ENCODE measurements at regions not wholly inside any gene's neighbourhood (a gene's known extent, or its start where the extent isn't known, plus 50 kb on each side); places are given as distances from the start of the nearest gene placed in this dataset.

GRCh38 chr2:59174536-59175243, 933.6 kb upstream of the FANCL start:
- no peaks in the 10 kb centered on the region for H3K79me2 ChIP-seq (replicated peaks; ENCODE audit: insufficient read depth, low read length)
- no peaks in the 10 kb centered on the region for H4K20me1 ChIP-seq (ENCODE audit: insufficient read depth)
- no peaks in the 10 kb centered on the region for H3K27me3 ChIP-seq (ENCODE audit: insufficient read depth, low read depth, low read length)
- TF ChIP-seq, protein P1, sequence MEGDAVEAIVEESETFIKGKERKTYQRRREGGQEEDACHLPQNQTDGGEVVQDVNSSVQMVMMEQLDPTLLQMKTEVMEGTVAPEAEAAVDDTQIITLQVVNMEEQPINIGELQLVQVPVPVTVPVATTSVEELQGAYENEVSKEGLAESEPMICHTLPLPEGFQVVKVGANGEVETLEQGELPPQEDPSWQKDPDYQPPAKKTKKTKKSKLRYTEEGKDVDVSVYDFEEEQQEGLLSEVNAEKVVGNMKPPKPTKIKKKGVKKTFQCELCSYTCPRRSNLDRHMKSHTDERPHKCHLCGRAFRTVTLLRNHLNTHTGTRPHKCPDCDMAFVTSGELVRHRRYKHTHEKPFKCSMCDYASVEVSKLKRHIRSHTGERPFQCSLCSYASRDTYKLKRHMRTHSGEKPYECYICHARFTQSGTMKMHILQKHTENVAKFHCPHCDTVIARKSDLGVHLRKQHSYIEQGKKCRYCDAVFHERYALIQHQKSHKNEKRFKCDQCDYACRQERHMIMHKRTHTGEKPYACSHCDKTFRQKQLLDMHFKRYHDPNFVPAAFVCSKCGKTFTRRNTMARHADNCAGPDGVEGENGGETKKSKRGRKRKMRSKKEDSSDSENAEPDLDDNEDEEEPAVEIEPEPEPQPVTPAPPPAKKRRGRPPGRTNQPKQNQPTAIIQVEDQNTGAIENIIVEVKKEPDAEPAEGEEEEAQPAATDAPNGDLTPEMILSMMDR (IDR thresholded peaks at IDR 0.05; ENCODE audit: poor library complexity, severe bottlenecking): no peak
- TF ChIP-seq SMC3 (conservative IDR thresholded peaks at IDR 0.05; ENCODE audit: poor library complexity) (no peak), POLR2AphosphoS5 (IDR thresholded peaks at IDR 0.05) (no peak), TAF1 (IDR thresholded peaks at IDR 0.05; ENCODE audit: low read depth) (no peak), MXI1 (conservative IDR thresholded peaks at IDR 0.05; ENCODE audit: poor library complexity, severe bottlenecking) (no peak), RAD21 (conservative IDR thresholded peaks at IDR 0.05) (no peak), REST (IDR thresholded peaks at IDR 0.05; ENCODE audit: borderline replicate concordance) (no peak)
- H3K27ac ChIP-seq (ENCODE audit: low read length): no peak overlapping the region
- H2AFZ ChIP-seq (ENCODE audit: low read depth, low read length): no peak overlapping the region
- no peak overlapping the region for H3K4me3 ChIP-seq (ENCODE audit: low read length)
- no peaks in the 10 kb centered on the region for H3K9me3 ChIP-seq (ENCODE audit: low read length)
- H3K9me2 ChIP-seq (ENCODE audit: insufficient read depth, low read length): no peaks in the 10 kb centered on the region
- no peak overlapping the region for H3K9ac ChIP-seq (ENCODE audit: low read length)
- H3K4me2 ChIP-seq (ENCODE audit: low read length): no peak overlapping the region
- H3F3A ChIP-seq (ENCODE audit: insufficient read depth, low read length, poor library complexity, severe bottlenecking): no peaks in the 10 kb centered on the region
- no peaks in the 10 kb centered on the region for H3K36me3 ChIP-seq (ENCODE audit: insufficient read depth, low read length)

DNA sequence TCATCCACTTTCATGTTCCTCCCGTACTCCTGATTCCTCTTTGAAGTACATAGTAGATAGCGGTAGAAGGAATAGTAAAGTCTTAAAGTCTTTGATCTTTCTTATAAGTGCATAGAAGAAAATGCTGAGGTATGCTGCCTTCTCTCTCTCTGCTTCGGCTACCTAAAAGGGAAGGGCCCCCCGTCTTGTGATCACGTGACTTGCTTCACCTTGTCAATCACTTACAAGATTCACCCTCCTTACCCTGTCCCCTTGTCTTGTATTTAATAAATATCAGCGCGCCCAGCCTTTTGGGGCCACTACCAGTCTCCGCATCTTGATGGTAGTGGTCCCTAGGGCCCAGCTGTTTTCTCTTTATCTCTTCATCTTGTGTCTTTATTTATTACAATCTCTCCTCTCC, 932.2 kb upstream of the FANCL start:
- Histone ChIP-seq H3K4me2 (ENCODE audit: low read length) (no peak overlapping the region), H3K27ac (ENCODE audit: low read length) (no peak overlapping the region), H3K4me3 (ENCODE audit: low read length) (no peak overlapping the region), H2AFZ (ENCODE audit: low read depth, low read length) (no peak overlapping the region), H4K20me1 (ENCODE audit: insufficient read depth) (no peaks in the 10 kb centered on the region), H3K9me2 (ENCODE audit: insufficient read depth, low read length) (no peaks in the 10 kb centered on the region), H3F3A (ENCODE audit: insufficient read depth, low read length, poor library complexity, severe bottlenecking) (no peaks in the 10 kb centered on the region), H3K9me3 (ENCODE audit: low read length) (no peaks in the 10 kb centered on the region), H3K9ac (ENCODE audit: low read length) (no peak overlapping the region), H3K36me3 (ENCODE audit: insufficient read depth, low read length) (no peaks in the 10 kb centered on the region), H3K27me3 (ENCODE audit: insufficient read depth, low read depth, low read length) (no peaks in the 10 kb centered on the region), H3K79me2 (replicated peaks; ENCODE audit: insufficient read depth, low read length) (no peaks in the 10 kb centered on the region)
- no peak for TF ChIP-seq REST (IDR thresholded peaks at IDR 0.05; ENCODE audit: borderline replicate concordance)
- no peak for TF ChIP-seq RAD21 (conservative IDR thresholded peaks at IDR 0.05)
- no peak for TF ChIP-seq EZH2 (IDR thresholded peaks at IDR 0.05; ENCODE audit: borderline replicate concordance, insufficient read depth, low read length, poor library complexity, severe bottlenecking)
- TF ChIP-seq EP300 (conservative IDR thresholded peaks at IDR 0.05; ENCODE audit: poor library complexity, severe bottlenecking): no peak
- no peak for TF ChIP-seq MXI1 (conservative IDR thresholded peaks at IDR 0.05; ENCODE audit: poor library complexity, severe bottlenecking)
- TF ChIP-seq POLR2AphosphoS5 (IDR thresholded peaks at IDR 0.05): no peak
- TF ChIP-seq TAF1 (IDR thresholded peaks at IDR 0.05; ENCODE audit: low read depth): no peak
- no peak for TF ChIP-seq SMC3 (conservative IDR thresholded peaks at IDR 0.05; ENCODE audit: poor library complexity)
- TF ChIP-seq, protein P1 (IDR thresholded peaks at IDR 0.05; ENCODE audit: poor library complexity, severe bottlenecking): no peak
